UCSD-AML1 (cell line): ENCODE measurements at regions not wholly inside any gene's neighbourhood (a gene's known extent, or its start where the extent isn't known, plus 50 kb on each side); places are given as distances from the start of the nearest gene placed in this dataset.
"Not testable (repeated sequence)": the region's sequence is repeated elsewhere in the genome, so short reads cannot be mapped to it uniquely, and the experiment has no call there.

ENCODE experiments used
- DNase-seq: peaks from one replicate; lab custom pipeline; 2025; ENCODE audit not compliant: unreplicated experiment; lab: John Stamatoyannopoulos, UW

GRCh38 chr22:49004484-49005399 is 822.9 kb downstream of the BRD1 start:
- DNase-seq = no peak

GRCh38 chr22:48997605-48998004 is 830.1 kb downstream of the BRD1 start:
- not testable (repeated sequence) for DNase-seq

- no peak for DNase-seq
Observed at GRCh38 chr22:48993655-48994054, 834.0 kb downstream of the BRD1 start.

GRCh38 chr22:48984639-48985038 is 843.0 kb downstream of the BRD1 start:
- no peak for DNase-seq

GRCh38 chr22:48982321-48982905 is 845.3 kb downstream of the BRD1 start:
- no peak for DNase-seq

- no peak for DNase-seq
Observed at GRCh38 chr22:48981371-48982061, 846.2 kb downstream of the BRD1 start.

GRCh38 chr22:48980918-48981317 is 846.8 kb downstream of the BRD1 start:
- no peak for DNase-seq

- no peak for DNase-seq
Observed at GRCh38 chr22:48980409-48980808, 847.3 kb downstream of the BRD1 start.

- DNase-seq = no peak
Observed at GRCh38 chr22:48979482-48979881, 848.2 kb downstream of the BRD1 start.

- DNase-seq = no peak
Observed at GRCh38 chr22:48976556-48977535, 850.8 kb downstream of the BRD1 start.

GRCh38 chr22:48975886-48976285 is 851.8 kb downstream of the BRD1 start:
- no peak for DNase-seq

GRCh38 chr22:48975316-48975741 is 852.3 kb downstream of the BRD1 start:
- no peak for DNase-seq

- no peak for DNase-seq
Observed at GRCh38 chr22:48974443-48975315, 853.0 kb downstream of the BRD1 start.

GRCh38 chr22:48973694-48974041 is 854.0 kb downstream of the BRD1 start:
- DNase-seq = no peak

- DNase-seq = no peak
Observed at GRCh38 chr22:48972979-48973693, 854.5 kb downstream of the BRD1 start.

GRCh38 chr22:48968201-48968959 is 859.3 kb downstream of the BRD1 start:
- DNase-seq = no peak

- DNase-seq = no peak
Observed at GRCh38 chr22:48963405-48963804, 864.3 kb downstream of the BRD1 start.

GRCh38 chr22:48961705-48962104 is 866.0 kb downstream of the BRD1 start:
- DNase-seq = no peak
